GM21360 (cell line): ENCODE measurements at regions not wholly inside any gene's neighbourhood (a gene's known extent, or its start where the extent isn't known, plus 50 kb on each side); places are given as distances from the start of the nearest gene placed in this dataset.
"Not testable (repeated sequence)": the region's sequence is repeated elsewhere in the genome, so short reads cannot be mapped to it uniquely, and the experiment has no call there.

ENCODE experiments used
- ATAC-seq: cut with Tn5 transposase; IDR thresholded peaks from one replicate; pipeline ENCODE4 v1.9.1; 2021; ENCODE audit warnings: mild to moderate bottlenecking, moderate library complexity; ENCODE audit not compliant: unreplicated experiment

DNA sequence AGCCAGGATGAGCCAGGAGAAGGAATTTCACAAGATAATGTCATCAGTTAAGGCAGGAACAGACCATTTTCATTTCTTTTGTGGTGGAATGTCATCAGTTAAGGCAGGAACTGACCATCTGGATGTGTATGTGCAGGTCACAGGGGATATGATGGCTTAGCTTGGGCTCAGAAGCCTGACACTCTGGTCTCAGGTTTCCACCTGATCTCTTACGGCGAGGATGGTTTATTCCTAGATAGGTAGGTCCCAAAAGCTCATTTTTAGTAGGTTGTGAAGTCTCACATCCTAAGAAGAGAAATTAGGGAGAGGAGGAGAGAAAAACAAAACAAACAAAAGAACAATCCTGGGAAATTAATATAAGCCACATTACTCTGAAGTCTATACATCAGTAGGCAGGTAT is 311.7 kb upstream of the RGS17 start:
- ATAC-seq, result not testable (repeated sequence)

DNA sequence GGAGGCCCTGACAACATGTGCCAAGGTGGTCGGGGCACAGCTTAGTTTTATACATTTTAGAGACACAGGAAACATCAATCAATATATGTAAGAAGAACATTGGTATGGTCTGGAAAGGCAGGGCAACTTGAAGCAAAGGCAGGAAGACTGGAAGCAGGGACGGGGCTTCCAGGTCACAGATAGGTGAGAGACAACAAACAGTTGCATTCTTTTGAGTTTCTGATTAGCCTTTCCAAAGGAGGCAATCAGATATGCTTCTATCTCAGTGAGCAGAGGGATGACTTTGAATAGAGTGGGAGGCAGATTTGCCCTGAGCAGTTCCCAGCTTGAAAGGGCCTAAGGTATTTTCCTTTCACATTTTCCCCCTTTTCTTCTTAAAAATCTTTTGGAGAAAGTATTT is 311.0 kb upstream of the RGS17 start:
- ATAC-seq, result no peak

DNA sequence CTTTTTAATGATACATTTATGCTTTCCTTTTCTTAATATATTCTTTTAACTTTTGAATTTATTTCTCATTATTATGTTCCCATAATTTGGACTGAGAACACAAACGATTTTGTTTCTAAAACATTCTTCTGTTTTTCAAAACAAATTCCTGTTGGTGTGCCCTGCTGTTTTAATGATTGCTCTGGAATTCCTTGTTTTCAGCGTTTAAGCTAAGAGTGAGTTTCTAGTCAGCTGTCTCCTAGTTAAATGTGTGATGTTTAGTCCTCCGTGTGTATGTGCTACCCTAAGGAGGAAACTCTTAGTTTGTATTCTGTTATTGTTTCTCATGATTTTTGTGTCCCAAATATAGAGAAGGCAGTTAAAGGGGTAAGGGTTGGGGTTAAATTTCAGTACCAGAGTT is 306.1 kb upstream of the RGS17 start:
- no peak for ATAC-seq

DNA sequence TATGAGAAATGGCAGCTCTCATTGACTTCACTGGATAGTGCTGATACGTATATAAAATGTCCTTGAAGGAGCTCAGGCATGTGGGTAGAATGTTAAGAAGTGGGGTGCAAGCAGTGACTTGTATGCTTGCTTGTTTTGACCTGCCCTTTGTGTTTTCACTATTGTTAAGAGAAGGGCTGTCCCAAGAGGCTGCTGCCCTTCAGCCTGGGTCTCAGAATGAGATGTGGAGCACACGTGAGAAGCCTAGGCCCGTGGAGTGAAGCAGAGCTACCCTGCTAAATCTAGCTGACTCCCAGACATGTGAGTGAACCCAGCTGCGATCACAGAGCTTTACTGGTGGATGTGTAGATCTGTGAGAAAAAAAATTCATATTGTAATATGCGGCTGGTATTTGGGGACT is 305.3 kb upstream of the RGS17 start:
- no peak for ATAC-seq

DNA sequence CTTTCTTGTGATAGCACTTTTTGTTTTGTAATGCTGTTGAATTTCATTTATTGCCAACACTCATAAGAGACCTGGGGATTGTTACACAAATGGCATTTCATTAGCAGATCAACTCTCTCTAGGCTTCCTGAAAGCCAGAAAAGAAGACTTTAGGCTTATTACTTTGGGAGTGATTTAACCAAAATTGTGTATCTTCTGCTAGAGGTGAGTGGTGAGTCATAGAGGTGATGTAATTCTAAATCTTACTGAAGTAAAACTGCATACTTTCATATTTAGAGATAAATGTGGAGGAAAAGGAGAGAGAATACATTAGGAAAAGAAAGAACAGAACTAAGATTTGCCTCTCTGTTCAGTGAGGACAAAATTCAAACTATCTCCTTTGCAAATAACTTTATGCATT is 304.7 kb upstream of the RGS17 start:
- ATAC-seq, result no peak

DNA sequence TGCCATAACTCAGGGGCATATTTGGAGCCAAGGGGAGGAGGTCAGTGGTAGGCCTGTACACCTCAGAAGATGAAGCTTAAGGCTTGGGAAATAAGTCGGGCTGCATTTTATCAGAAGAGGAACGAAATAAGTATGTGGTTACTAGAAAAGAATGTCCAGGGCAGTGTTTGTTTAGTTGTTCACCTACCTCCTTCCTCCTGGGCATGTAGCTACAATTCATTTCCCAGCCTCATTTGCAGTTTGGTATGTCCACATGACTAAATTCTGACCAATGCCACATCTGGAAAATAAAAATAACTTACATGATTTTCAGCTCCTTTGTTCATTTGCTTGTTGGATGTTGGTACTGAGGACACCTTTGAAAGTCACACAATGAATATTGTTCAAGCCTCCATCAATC is 294.5 kb upstream of the RGS17 start:
- no peak for ATAC-seq

DNA sequence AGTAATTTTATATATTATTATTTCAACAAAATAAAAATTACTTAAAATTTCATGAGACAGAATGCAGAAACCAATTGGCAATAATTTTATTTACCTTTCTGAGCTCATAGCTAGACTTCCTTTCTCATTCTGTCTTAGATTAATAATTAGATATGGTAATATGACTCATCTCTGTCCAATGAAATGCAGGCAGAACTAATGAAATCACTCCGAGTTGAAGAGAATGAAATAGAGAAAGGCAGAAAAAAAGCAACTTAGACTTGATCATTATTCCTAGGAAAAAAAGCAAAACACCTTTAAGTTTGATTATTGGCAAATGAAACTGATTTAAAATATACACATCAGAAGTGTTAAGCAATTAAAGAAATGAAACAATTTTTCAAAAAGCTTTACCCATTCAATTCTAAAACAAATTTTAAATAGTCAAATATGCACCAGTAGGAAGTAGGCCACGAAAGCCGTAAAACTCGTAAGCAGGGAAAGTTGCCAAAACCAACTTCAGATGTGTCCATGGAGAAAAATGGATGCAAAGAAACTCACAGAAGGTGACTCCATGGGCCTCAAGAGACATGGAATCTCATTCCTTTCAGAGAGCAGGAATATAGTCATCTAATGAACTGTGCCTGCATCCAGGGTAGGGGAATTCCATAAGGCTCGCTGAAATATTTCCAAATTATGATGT is 293.8 kb upstream of the RGS17 start:
- ATAC-seq, result no peak

DNA sequence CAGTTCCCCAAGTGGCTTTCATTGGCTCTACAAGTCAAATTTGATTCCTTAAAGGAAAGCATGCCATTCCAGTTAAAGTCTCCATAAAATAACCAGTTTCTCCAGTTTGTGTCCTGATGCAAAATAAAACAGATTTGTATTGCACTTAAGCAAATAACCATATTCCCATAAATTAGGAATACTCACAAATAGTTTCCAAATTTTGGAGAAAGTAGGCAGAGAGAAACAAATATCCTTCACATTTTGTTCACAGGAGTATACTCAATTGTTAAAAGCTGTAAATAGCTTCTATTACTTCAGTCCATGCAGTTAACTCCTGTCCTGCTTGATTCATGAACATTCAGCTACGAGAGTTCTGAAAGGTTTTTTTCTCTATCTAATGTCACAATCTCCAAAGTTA is 281.4 kb upstream of the RGS17 start:
- no peak for ATAC-seq

DNA sequence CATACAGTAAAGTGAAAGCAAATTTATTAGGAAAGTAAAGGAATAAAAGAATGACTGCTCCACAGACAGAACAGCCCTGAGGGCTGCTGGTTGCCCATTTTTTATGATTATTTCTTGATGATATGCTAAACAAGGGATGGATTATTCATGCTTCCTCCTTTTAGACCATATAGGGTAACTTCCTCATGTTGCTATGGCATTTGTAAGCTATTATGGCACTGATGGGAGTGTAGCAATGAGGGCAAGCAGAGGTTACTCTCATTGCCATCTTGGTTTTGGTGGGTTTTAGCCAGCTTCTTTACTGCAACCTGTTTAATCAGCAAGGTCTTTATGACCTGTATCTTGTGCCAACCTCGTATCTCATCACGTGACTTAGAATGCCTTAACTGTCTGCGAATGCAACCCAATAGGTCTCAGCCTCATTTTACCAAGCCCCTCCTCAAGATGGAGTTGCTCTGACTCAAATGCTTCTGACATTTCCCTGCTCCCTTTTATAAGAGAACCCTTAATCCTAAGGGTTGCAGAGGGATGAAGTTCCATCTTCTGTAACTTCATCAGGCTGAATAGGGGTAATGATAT is 280.1 kb upstream of the RGS17 start:
- ATAC-seq, result no peak

DNA sequence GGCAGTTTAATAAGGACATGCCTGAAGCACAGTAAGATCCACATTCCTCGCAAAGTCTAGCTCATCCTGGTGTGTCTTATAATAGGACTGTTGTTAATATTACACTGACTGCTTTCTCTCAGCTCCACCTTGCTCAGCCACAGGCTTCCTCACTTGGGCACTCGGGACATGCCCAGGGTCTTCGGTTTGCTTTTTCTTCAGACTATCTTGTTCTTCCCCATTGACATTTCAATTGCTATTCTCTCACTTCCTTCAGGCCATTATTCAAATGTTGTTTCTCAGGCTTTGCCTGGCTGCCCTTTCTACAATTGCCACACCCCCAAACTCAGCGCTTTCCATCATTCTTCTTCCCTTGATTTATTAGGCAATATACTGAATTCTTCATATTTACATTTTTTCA is 274.8 kb upstream of the RGS17 start:
- ATAC-seq, result no peak

DNA sequence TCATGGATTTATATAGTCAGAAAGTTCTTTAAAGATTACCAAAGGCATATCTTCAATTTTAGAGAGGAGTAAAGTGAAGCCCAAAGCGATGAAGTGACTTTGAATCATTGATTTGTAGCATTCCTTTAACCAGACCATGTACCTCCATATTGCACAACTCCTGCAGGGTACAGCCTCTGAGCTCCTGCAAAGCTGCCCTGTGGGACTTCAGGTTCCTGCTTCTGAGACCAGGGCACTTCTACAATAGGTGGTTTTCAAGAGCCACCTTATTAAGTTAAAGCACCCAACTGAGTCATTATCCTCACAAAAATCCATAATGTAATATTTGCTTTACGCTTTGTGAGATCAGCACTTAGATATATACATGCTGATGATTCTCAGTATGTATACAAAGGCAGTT is 270.7 kb upstream of the RGS17 start:
- ATAC-seq, result no peak

DNA sequence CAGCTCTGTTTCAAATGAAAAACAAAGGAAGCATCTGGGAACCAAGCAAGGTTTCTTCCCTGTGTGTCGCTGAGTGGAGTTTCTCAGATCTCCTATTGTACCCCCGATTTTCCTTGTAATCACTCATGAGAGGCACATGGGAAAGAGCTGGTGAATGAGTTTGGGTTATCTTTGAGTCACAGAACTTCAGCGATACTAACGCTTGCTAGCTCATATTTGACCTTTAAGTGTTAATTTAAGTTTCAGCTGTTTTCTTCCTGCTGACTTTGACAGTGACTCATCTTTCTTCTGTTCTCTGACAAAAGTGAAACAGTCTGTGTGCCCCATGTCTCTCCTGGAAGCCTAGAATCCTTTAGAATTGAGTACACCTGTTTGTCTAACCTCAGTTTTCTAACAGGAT is 261.1 kb upstream of the RGS17 start:
- ATAC-seq, result no peak

DNA sequence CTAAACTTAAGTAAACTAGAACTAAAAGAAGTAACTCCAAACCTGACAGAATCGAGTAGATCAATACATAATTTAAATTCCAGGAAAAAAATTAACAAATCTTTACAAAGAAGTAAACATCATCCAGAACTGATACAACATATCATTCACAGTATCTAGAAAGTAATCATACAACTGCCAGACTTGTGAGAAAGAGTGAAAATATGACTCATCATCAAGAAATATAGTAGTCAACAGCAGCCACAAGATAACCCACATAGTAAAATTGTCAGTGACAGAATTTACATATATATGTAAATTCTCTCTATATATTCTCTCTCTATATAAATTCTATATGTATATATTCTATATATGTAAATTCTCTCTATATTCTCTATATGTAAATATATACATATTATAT is 242.8 kb upstream of the RGS17 start:
- ATAC-seq, result no peak

DNA sequence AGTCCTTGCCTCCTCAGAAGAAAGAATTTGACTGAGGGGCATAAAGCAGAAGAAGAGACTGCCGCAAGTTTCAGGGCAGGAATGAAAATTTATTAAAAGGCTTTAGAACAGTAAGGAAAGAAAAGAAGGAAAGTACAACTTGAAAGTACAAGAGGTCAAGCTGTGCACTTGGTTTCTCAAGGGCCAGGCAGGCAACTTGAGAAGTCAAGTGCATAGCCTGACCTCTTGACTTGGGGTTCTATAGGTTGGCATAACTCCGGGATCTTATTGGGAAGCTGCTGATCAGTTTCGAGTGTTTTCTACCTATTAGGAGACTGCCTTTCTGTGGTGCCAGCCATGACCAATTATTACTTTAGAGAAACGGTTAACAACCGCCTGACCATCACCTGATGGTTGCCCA is 237.0 kb upstream of the RGS17 start:
- ATAC-seq, result no peak

DNA sequence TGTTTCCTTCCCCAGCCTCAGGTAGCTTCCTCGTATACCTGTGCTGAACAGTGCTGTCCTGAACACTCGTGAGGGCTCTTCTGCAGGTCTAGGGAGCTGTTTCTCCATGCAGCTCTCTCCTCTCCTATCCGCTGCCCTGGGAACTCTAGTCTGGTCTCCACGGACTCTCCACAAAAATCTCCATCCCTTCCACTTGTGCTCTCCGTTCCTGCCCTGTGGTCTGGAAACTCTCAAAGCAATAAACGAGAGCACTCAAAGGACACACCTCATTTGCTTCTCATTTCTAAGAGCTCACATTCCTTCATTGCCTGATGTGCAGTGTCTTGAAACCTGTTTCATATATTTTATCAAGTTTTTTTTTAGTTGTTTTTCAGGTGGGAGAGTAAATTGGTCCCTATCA is 235.9 kb upstream of the RGS17 start:
- ATAC-seq, result no peak

DNA sequence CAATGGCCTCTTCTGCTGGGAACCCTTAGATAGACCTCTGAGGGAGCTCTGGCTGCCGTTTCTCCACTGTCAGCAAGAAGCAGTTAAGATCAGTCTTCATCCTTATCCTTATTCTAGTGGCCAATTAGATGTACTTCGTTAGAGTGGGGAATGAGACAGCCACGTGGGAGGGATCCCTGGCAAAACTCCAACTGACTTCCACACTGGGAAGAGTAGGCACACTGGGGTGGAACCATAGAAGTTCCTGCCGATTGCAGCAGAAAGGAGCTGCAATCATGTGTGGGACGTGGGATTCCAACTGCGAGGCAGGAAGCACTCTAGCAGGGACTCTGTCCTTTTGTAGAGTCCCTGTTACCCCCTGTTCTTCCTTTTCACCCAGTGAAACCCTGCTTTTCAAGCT is 226.3 kb upstream of the RGS17 start:
- ATAC-seq, result no peak

DNA sequence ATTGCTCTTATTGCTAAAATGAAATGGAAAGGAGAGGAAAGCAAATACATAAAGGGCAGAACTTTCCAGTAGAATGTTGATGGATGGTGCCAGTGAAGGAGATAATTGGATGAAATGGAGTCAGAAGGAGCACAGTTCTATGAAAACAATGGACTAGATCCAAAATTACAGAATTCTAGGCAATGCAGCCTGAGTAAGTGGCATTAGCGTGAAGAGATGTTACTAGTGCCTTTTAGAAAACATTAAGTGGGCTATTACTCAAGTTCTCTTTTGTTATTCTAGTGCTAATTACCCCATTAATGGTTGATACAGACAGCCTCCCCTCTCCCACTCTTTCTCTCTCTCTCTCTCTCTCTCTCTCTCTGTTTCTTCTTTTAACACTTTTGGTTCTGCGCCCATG is 209.5 kb upstream of the RGS17 start:
- no peak for ATAC-seq

DNA sequence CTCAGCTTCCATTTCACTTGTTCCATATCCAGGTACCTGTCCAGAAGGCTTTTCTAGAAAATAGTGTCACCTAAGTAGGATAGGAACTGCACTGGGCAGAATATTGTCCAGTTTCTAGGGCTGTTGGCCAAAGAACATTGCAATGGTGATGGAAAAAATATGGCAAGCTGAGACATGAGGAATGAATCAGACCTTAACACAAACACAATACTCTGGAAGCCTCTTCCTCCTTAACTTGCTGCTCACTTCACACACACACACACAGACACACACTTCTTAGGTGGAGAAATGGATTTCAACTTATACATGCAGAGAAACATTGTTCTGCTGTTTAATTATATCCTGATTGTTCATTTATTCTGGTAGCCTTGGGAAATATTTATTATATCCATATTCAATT is 203.0 kb upstream of the RGS17 start:
- no peak for ATAC-seq

DNA sequence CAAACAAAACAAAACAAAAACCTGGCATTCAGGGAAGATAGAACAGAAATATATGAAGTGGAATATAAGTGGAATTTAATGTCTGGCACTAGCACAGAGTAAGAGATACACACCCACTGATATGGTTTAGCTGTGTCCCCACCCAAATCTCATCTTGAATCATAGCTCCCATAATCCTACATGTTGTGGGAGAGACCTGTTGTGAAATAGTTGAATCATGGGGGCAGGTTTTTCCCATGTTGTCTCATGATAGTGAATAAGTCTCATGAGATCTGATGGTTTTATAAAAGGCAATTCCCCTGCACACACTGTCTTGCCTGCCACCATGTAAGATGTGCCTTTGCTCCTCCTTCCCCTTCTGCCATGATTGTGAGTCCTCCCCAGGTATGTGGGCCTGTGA is 200.1 kb upstream of the RGS17 start:
- ATAC-seq, result not testable (repeated sequence)

DNA sequence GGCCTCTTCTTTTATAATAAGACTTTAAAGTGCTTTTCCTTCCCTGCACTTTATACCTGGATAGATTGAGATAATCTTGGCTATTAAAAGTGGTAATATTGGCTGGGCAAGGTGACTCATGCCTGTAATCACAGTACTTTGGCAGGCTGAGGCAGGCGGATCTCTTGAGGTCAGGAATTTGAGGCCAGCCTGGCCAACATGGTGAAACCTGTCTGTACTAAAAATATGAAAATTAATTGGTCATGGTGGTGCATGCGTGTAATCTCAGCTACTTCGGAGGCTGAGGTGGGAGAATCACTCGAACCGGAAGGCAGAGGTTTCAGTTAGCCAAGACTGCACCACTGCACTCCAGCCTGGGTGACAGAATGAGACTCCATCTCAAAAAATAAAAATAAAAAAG is 197.1 kb upstream of the RGS17 start:
- ATAC-seq, result no peak

DNA sequence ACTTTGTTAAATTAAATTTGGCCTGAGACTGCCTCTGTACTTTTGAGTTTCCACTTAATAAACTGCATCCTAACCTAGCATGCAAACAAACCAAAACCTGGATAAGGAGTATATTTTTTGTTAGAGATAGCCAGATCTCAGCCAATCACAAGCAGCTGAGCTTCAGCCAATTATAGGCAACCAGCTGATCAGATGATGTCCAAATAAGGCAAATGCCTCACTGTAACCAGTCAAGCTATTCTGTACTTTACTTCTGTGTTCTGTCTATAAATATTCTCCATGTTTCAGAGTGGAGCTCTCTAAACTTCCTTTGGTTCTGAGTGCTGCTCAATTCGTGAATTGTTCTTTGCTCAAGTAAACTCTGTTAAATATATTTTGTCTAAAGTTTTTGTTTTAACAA is 194.6 kb upstream of the RGS17 start:
- no peak for ATAC-seq

DNA sequence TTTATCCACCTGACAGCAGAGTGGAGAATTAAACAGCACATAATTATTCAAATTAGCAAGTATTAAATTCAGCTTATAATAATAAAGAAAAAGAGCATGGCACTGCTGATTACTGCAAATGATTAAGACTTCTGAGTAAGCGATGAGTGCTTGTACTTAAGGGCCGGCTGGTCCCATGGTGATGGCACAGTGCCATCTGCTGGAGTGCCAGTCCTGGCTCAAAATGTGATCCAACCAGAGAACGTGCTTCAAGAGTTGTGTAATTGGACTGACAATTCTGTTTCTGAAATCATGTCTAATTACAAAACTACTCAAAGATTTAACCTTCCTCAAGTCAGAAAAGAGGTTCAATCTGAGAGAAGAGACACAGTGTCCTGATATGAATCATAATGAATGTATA is 181.6 kb upstream of the RGS17 start:
- peak; percentile 74 for ATAC-seq

DNA sequence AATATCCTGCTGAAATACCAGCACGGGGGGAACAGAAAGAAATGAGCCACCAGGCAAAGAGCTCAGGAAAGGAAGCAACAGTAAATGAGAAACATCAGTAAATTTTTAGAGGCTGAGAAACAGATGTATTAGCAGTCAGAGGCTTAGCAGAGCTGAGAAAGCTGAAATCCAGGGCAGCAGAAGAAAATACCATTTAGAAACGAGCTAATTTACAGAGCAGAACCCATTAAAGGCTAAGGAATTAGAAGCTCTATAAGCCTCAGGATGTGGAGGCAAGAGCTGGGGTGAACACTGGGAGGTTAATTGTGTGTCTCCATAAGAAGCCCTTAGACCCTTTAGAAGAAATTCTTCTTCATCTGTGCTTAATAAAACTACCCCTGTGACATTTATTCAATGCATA is 178.6 kb upstream of the RGS17 start:
- ATAC-seq, result no peak
